ENCODE measurements at regions not wholly inside any gene's neighbourhood (a gene's known extent, or its start where the extent isn't known, plus 50 kb on each side); places are given as distances from the start of the nearest gene placed in this dataset.
"Not testable (repeated sequence)": the region's sequence is repeated elsewhere in the genome, so short reads cannot be mapped to it uniquely, and the experiment has no call there.

DNA sequence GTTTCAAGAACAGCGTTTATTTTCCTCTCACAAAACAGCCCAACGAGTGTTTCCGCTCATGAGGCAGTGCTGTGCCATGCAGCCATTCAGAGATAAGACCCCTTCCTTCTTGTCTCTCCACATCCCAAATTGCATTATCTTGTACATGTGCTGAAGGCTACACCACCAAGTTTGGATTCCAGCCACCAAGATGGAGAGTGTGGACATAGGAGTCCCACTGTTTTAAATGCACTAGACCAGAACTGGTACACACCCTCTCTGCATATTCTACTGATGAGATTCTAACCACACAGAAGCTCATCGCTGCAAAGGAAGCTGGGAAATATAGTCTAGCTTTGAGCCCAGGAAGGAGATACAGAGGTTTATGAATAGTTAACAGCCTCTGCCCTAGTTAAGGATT is 509.4 kb downstream of the NFIB start:
- Histone ChIP-seq H3K27me3 (ENCODE audit: control insufficient read depth, insufficient read depth, low read length) (no peaks in the 10 kb centered on the region), H3K9me3 (ENCODE audit: control insufficient read depth, insufficient read depth, low read depth, low read length) (no peaks in the 10 kb centered on the region), H3K27ac (ENCODE audit: insufficient read depth, low read length) (no peak overlapping the region), H2AFZ (ENCODE audit: low read length) (no peak overlapping the region), H3K79me2 (ENCODE audit: control insufficient read depth, insufficient read depth, low read length) (no peaks in the 10 kb centered on the region), H3K4me2 (ENCODE audit: extremely low read depth, insufficient read depth, low read length) (no peak overlapping the region), H3K4me1 (ENCODE audit: control insufficient read depth, extremely low read depth, insufficient read depth, low read length) (no peaks in the 10 kb centered on the region), H4K20me1 (ENCODE audit: control insufficient read depth, extremely low read depth, insufficient read depth, low read length) (no peaks in the 10 kb centered on the region), H3K4me3 (replicated peaks in 1 of 4; ENCODE audit: control extremely low read depth in 1 of 4, insufficient read depth in 1 of 4, low read depth in 3 of 4, low read length in 4 of 4) (no peak overlapping the region), H3K9ac (ENCODE audit: insufficient read depth, low read length) (no peak overlapping the region), H3K36me3 (ENCODE audit: control insufficient read depth, insufficient read depth, low read length) (no peaks in the 10 kb centered on the region)
- peak in 1 of 2 donors; percentile 87 for DNase-seq (ENCODE audit: low read depth in 2 of 2)
- TF ChIP-seq, protein P1, sequence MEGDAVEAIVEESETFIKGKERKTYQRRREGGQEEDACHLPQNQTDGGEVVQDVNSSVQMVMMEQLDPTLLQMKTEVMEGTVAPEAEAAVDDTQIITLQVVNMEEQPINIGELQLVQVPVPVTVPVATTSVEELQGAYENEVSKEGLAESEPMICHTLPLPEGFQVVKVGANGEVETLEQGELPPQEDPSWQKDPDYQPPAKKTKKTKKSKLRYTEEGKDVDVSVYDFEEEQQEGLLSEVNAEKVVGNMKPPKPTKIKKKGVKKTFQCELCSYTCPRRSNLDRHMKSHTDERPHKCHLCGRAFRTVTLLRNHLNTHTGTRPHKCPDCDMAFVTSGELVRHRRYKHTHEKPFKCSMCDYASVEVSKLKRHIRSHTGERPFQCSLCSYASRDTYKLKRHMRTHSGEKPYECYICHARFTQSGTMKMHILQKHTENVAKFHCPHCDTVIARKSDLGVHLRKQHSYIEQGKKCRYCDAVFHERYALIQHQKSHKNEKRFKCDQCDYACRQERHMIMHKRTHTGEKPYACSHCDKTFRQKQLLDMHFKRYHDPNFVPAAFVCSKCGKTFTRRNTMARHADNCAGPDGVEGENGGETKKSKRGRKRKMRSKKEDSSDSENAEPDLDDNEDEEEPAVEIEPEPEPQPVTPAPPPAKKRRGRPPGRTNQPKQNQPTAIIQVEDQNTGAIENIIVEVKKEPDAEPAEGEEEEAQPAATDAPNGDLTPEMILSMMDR (conservative IDR thresholded peaks at IDR 0.05 in 1 of 2, IDR thresholded peaks at IDR 0.05 in 1 of 2; ENCODE audit: low read depth in 1 of 2, low read length in 2 of 2) = no peak
- TF ChIP-seq EZH2 (IDR thresholded peaks at IDR 0.05; ENCODE audit: low read length, missing control alignments) = no peak

DNA sequence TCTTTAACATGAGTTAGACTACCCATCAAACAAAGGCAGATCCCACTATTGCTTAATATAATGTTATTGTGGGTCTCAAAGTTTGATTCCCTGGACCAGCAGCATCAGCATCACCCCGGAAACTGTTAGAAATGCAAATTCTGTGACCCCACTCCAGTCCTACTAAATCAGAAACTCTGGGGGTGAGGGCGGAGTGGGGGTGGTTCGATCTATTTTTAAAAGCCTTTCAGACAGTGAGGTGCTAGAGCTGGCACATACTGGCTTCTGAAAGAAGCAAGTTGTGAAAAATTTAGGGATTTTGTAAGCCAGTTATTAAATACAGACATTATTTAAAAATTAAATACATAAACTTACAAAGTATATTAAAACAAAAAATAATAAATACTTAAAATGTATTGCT is 513.2 kb downstream of the NFIB start:
- H2AFZ ChIP-seq (ENCODE audit: low read length) = no peak overlapping the region
- no peaks in the 10 kb centered on the region for H3K79me2 ChIP-seq (ENCODE audit: control insufficient read depth, insufficient read depth, low read length)
- H3K9ac ChIP-seq (ENCODE audit: insufficient read depth, low read length) = no peak overlapping the region
- no peaks in the 10 kb centered on the region for H3K27me3 ChIP-seq (ENCODE audit: control insufficient read depth, insufficient read depth, low read length)
- H3K36me3 ChIP-seq (ENCODE audit: control insufficient read depth, insufficient read depth, low read length) = no peaks in the 10 kb centered on the region
- TF ChIP-seq, protein P1 (conservative IDR thresholded peaks at IDR 0.05 in 1 of 2, IDR thresholded peaks at IDR 0.05 in 1 of 2; ENCODE audit: low read depth in 1 of 2, low read length in 2 of 2) = no peak
- TF ChIP-seq EZH2 (IDR thresholded peaks at IDR 0.05; ENCODE audit: low read length, missing control alignments) = no peak
- H3K9me3 ChIP-seq (ENCODE audit: control insufficient read depth, insufficient read depth, low read depth, low read length) = no peaks in the 10 kb centered on the region
- no peaks in the 10 kb centered on the region for H4K20me1 ChIP-seq (ENCODE audit: control insufficient read depth, extremely low read depth, insufficient read depth, low read length)
- H3K4me1 ChIP-seq (ENCODE audit: control insufficient read depth, extremely low read depth, insufficient read depth, low read length) = no peaks in the 10 kb centered on the region
- no peak overlapping the region for H3K4me2 ChIP-seq (ENCODE audit: extremely low read depth, insufficient read depth, low read length)
- no peak overlapping the region for H3K27ac ChIP-seq (ENCODE audit: insufficient read depth, low read length)
- no peak overlapping the region for H3K4me3 ChIP-seq (replicated peaks in 1 of 4; ENCODE audit: control extremely low read depth in 1 of 4, insufficient read depth in 1 of 4, low read depth in 3 of 4, low read length in 4 of 4)
- no peak for DNase-seq (ENCODE audit: low read depth in 2 of 2)

DNA sequence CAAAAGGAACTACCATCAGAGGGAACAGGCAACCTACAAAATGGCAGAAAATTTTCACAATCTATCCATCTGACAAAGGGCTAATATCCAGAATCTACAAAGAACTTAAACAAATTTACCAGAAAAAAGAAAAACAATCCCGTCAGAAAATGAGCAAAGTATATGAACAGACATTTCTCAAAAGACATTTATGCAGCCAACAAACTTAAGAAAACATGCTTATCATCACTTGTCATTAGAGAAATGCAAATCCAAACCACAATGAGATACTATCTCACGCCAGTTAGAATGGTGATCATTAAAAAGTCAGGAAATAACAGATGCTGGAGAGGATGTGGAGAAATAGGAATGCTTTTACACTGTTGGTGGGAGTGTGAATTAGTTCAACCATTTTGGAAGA is 516.2 kb downstream of the NFIB start:
- H3K4me2 ChIP-seq (ENCODE audit: extremely low read depth, insufficient read depth, low read length); H4K20me1 ChIP-seq (ENCODE audit: control insufficient read depth, extremely low read depth, insufficient read depth, low read length); H3K4me3 ChIP-seq (replicated peaks in 1 of 4; ENCODE audit: control extremely low read depth in 1 of 4, insufficient read depth in 1 of 4, low read depth in 3 of 4, low read length in 4 of 4); H3K9ac ChIP-seq (ENCODE audit: insufficient read depth, low read length); H3K27ac ChIP-seq (ENCODE audit: insufficient read depth, low read length); H3K79me2 ChIP-seq (ENCODE audit: control insufficient read depth, insufficient read depth, low read length); H3K9me3 ChIP-seq (ENCODE audit: control insufficient read depth, insufficient read depth, low read depth, low read length); H3K36me3 ChIP-seq (ENCODE audit: control insufficient read depth, insufficient read depth, low read length); H3K4me1 ChIP-seq (ENCODE audit: control insufficient read depth, extremely low read depth, insufficient read depth, low read length); H3K27me3 ChIP-seq (ENCODE audit: control insufficient read depth, insufficient read depth, low read length); H2AFZ ChIP-seq (ENCODE audit: low read length): not testable (repeated sequence)
- DNase-seq (ENCODE audit: low read depth in 2 of 2) = peak in 1 of 2 donors; percentile 77
